ENCODE measurements at regions not wholly inside any gene's neighbourhood (a gene's known extent, or its start where the extent isn't known, plus 50 kb on each side); places are given as distances from the start of the nearest gene placed in this dataset.

GRCh38 chr4:100889401-100889800 is 371.6 kb upstream of the EMCN start:
- no peaks in the 10 kb centered on the region for H3K27me3 ChIP-seq (ENCODE audit: control insufficient read depth, insufficient read depth, low read length)
- TF ChIP-seq CTCF (IDR thresholded peaks at IDR 0.05; ENCODE audit: insufficient read depth, low read length, poor library complexity, severe bottlenecking): no peak

GRCh38 chr4:100882661-100883060 is 364.8 kb upstream of the EMCN start:
- no peak for TF ChIP-seq CTCF (IDR thresholded peaks at IDR 0.05; ENCODE audit: insufficient read depth, low read length, poor library complexity, severe bottlenecking)
- DNase-seq (ENCODE audit: low read depth): no peak
- Histone ChIP-seq H3K36me3 (ENCODE audit: control insufficient read depth, insufficient read depth, low read length) (no peaks in the 10 kb centered on the region), H3K4me3 (ENCODE audit: low read depth, low read length) (no peak overlapping the region), H3K27me3 (ENCODE audit: control insufficient read depth, insufficient read depth, low read length) (no peaks in the 10 kb centered on the region)

More at GRCh38 chr4:100889401-100889800, 371.6 kb upstream of the EMCN start:
- Histone ChIP-seq H3K4me3 (ENCODE audit: low read depth, low read length) (no peak overlapping the region), H3K36me3 (ENCODE audit: control insufficient read depth, insufficient read depth, low read length) (no peaks in the 10 kb centered on the region)
- no peak for DNase-seq (ENCODE audit: low read depth)

- no peak for DNase-seq (ENCODE audit: low read depth)
- H3K4me3 ChIP-seq (ENCODE audit: low read depth, low read length): no peak overlapping the region
- no peak for TF ChIP-seq CTCF (IDR thresholded peaks at IDR 0.05; ENCODE audit: insufficient read depth, low read length, poor library complexity, severe bottlenecking)
- H3K27me3 ChIP-seq (ENCODE audit: control insufficient read depth, insufficient read depth, low read length): no peaks in the 10 kb centered on the region
- no peaks in the 10 kb centered on the region for H3K36me3 ChIP-seq (ENCODE audit: control insufficient read depth, insufficient read depth, low read length)
Measured at GRCh38 chr4:100881283-100881682, 363.5 kb upstream of the EMCN start.

GRCh38 chr4:100880011-100880410 is 362.2 kb upstream of the EMCN start:
- DNase-seq (ENCODE audit: low read depth): no peak
- no peaks in the 10 kb centered on the region for H3K27me3 ChIP-seq (ENCODE audit: control insufficient read depth, insufficient read depth, low read length)
- no peaks in the 10 kb centered on the region for H3K36me3 ChIP-seq (ENCODE audit: control insufficient read depth, insufficient read depth, low read length)
- H3K4me3 ChIP-seq (ENCODE audit: low read depth, low read length): no peak overlapping the region
- TF ChIP-seq CTCF (IDR thresholded peaks at IDR 0.05; ENCODE audit: insufficient read depth, low read length, poor library complexity, severe bottlenecking): no peak

GRCh38 chr4:100879471-100879870 is 361.6 kb upstream of the EMCN start:
- no peak for TF ChIP-seq CTCF (IDR thresholded peaks at IDR 0.05; ENCODE audit: insufficient read depth, low read length, poor library complexity, severe bottlenecking)
- no peaks in the 10 kb centered on the region for H3K27me3 ChIP-seq (ENCODE audit: control insufficient read depth, insufficient read depth, low read length)
- no peak overlapping the region for H3K4me3 ChIP-seq (ENCODE audit: low read depth, low read length)
- H3K36me3 ChIP-seq (ENCODE audit: control insufficient read depth, insufficient read depth, low read length): no peaks in the 10 kb centered on the region
- no peak for DNase-seq (ENCODE audit: low read depth)

- DNase-seq (ENCODE audit: low read depth): no peak
- Histone ChIP-seq H3K27me3 (ENCODE audit: control insufficient read depth, insufficient read depth, low read length) (no peaks in the 10 kb centered on the region), H3K36me3 (ENCODE audit: control insufficient read depth, insufficient read depth, low read length) (no peaks in the 10 kb centered on the region), H3K4me3 (ENCODE audit: low read depth, low read length) (no peak overlapping the region)
- no peak for TF ChIP-seq CTCF (IDR thresholded peaks at IDR 0.05; ENCODE audit: insufficient read depth, low read length, poor library complexity, severe bottlenecking)
Measured at GRCh38 chr4:100876546-100876945, 358.7 kb upstream of the EMCN start.
